C1 segment of cervical spinal cord (tissue), 14 donors: ENCODE measurements at regions not wholly inside any gene's neighbourhood (a gene's known extent, or its start where the extent isn't known, plus 50 kb on each side); places are given as distances from the start of the nearest gene placed in this dataset.

ENCODE experiments used
- DNase-seq, 14 donors: peaks; one replicate each; lab custom pipeline; 2025; lab: John Stamatoyannopoulos, UW

DNA sequence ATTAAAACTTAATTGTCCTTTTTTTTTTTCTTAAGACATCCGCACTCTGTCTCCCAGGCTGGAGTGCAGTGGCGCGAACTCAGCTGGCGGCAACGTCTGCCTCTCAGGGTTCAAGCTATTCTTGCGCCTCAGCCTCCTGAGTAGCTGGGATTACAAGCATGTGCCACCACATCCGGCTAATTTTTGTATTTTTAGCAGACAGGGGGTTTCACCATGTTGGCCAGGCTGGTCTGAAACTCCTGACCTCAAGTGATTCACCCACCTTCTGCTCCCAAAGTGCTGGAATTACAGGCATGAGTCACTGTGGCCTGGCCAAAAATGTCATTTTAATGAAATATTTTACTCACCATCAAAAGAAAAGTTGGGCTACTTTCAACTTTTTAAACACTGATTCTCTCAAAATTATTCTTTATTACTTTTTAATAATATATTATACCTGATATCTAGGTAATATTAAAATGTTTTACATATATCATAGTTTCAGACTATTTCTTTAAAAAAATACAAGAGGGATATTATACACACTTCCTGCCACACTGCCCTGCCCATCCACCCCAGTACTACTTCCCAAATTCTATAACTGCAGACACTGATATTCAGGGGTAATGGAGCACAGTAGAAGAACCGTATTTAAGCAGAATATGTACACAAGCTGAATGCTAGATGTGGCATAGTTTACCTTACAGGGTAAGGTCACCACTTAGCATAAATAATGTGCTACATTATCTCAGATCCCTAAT lies 723.9 kb upstream of the ZNF385D start:
- DNase-seq: no peak

DNA sequence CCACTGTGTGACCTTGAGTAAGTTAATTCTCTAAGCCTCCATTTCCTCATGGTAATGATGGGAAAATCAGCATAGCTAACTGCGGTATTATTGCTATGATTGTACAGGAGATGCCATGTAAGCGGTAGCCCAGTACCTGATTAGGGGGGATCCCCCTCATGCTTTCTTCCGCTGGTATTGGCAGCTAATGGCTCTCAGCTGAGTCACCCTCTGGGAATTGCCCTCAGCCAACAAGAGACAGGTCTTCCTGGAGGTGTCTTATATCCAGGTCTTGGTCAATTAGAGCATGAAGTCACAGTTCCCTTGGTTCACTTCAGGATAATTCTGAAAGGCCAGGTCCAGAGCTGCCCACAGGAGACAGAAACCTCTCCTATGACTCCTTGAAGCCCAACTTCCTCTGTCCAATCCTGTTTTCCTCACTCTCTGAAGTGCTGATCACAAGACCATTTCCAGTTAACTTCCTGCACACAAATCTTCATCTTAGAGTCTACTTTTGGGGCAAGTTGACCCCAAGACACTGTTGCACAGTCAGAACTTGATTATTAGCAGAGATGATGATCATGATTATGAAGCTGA lies 724.7 kb upstream of the ZNF385D start:
- DNase-seq: no peak

DNA sequence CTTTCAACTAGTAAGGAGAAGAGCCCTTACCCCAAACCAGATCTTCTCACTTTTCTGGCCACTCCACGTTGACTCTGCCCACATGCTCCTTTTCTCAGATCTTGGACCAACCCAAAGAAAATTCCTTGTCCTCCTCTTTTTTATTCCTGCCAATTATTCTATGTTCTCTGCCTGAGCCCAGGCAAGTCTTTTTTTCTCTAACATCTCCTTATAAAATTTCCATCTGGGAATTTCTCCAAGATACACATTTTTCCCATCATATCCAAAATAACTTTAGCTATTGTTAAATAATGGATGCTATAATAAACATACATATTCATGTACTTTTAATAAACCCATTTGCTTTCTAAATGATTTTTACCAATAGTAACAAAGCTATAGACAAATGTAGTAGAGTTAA lies 726.0 kb upstream of the ZNF385D start:
- no peak for DNase-seq

DNA sequence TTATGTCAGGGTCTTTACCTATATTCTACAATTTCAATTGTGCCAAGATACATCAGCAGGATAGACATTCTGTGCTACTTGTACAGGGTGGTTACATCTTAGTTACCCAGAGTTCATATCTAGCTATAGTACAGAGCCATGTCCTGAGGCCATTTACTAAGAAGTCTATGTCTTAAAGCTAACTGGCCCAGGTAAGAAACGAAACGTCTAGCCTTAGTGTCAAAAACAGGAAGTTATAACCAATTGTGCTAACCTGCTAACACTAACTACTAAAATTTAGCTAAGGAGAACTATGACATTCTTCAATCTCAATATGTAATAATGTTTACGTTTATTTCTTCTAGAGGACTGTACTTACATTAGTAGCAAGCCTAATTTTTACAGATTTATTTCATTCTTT lies 717.2 kb upstream of the UBE2E2 start:
- no peak for DNase-seq

DNA sequence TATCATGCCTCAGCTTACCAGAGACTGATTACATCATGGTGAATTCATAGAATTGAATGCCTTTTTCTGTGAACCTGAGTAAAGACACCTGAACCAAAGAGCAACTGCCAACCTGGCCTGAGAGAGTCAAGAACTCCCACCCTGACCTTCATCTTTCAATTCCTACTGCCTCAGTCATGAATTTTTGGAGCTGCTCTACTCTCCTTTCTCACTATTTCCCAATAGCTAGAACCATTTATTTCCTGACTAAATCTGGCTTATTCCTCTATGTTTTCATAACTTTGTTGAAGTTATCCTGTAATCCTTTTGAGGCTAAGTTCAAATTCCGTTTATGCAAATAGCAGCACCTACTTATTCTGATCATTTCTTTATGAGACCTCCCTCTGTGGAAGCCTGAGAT lies 712.4 kb upstream of the UBE2E2 start:
- DNase-seq: no peak

DNA sequence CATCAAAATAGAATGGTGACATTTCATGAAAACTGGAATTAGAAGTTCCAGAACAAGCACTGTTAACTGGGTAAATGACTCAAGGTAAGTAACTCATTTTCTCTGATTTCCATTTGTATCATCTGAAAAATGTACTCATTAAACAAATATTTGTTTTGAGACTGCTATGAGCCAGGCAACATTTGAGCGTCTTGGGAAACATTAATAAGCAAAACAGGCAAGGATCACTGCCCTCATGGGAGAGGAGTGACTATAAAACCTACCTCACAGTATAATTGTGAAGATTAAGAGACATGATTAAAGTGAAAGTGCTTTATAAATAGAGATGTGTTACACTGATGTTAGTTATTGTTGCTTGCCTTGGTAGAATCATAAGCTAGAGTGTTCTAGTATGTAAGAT lies 711.8 kb upstream of the UBE2E2 start:
- no peak for DNase-seq

DNA sequence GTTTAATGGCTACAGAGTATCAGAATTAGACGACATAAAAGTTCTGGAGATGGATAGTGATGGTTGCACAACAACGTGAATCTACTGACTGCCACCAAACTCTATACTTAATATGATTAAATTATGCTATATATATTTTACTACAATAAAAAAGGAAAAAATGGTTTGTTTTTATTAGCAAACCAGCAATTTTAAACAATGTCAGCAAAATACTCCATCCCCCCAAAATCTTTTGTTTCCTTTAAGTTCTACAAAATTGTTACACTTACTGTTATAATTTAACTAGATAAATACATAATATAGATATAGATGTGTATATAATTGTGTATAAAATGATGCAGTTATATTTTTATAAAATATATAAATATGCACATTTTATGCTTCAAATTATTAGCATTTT lies 710.8 kb upstream of the UBE2E2 start:
- no peak for DNase-seq

DNA sequence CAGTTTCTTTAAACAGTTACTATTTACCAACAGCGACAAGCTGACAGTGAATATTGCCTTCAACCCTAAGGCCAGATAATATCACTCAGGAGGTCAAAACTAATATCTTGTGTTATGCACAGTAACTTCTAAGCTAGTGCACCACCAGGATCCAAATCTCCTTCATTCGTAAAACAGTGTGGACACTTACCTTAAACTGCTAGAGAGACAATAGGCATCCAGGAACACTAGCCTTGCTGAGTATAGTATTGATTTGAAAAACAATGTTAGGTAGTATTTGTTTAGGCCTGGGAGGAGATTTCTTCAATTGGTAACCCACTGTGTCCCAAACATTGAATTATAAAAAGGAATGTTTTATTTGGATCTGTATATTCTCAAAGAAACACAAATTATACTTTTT lies 707.9 kb upstream of the UBE2E2 start:
- no peak for DNase-seq

DNA sequence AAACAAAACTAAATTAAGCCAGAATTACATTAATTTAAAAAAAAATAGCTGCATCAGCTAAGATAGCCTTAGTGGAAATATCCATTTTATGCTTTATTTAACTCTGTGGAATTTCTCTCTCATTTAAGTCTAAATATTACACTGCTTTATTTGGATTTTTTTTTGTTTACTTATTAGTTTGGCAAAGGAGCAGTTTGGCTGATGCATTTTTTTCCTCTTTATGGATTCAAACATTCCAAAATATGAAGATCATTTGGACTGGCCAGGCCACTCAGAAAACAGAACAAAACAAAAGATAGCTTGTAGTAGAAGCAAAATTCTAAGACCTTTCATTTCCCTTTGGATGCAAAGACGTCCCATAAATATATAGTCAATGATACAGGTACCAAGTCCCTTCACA lies 707.3 kb upstream of the UBE2E2 start:
- DNase-seq: no peak

DNA sequence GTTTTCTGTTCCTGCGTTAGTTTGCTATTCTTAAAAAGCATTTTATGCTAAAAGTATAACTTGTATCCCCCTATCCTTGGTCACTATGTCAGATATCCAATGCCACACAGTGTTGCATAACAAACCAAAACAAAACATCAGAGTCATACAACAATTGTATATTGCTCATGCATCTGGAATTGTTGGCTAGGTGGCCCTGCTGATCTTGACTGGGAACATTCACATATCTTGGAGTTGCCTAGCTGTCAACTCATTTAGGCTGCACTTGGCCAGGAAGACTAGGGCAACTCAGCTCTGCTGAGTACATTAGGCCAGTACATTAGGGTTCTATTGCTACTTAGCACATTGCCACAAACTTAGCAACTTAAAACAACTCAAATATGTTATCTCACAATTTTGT lies 706.5 kb upstream of the UBE2E2 start:
- no peak for DNase-seq

DNA sequence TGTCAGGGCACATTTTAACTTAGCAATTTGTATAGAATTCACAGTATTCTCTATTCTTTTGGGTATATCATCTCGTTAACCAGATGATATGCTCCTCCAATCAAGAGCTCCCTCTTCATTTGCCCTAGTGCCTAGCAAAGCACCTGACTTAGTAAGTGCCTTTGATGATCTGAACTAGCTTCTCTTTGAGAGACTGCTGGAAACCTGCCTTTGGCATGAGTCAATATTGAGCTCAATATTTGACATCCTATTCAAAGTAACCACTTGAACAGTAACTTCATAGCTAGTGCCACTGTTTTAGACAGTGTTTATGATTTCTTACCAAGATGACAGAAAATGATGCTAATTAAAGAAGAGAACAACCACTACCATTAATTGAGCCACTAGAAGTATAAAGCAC lies 696.3 kb upstream of the UBE2E2 start:
- no peak for DNase-seq

DNA sequence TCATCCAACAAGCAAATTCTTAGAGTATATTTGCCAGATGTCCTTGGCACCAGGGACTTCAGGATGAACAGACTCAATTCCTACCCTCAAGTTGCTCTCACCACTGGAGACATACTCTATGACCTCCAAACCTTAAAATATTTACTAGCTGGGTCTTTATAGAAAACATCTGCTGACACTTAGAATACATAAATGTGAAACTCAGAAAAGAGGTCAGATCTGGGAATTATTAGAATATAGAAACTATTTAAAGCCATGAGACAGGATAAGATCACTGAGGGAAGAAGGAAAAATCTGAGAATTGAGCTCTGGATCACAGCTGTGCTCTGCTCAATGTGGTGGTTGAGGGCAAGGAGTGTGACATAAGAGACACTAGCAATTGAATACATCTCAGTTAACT lies 695.4 kb upstream of the UBE2E2 start:
- no peak for DNase-seq

DNA sequence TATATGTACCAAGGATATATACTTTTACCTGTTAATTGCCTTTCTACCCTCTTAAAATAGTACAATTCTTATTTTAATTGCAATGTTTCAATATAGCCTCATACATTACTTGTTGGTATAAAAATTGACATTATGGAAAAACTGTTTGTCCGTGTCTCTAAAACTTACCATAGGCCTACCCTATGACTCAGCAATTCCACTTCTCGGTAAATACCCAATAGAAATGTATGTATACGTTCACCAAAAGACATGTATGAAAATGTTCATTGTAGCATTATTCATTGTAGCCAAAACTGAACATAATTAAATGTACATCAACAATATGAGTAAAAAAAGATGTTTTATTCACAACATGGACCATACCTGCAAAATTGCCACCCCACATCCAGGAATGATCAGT lies 679.2 kb upstream of the UBE2E2 start:
- no peak for DNase-seq

DNA sequence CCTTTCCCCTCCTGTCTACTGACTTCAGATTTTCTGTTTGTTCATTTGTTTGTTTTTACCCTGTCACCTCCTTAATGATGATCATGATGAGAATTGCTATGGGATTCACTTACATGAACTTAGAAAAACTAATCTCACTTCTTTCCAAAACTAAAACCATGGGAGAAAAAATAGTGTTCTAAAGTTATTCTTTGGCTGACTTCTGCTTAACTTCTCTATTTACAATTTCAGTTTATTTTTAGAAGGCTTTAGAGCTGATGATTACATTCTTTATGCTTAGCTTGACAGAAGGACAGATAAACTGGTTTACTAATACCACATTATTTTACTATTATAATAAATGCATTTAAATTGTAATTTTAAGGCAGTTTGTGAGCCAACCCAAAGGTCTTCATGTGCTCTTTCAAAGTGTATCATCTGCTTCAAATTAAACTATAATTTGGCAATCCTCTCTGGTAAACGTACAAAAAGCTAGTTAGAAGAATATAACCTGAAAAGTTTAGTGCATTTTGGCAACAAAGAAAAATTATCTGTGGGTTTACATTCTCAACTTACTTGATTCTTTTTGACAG lies 676.8 kb upstream of the UBE2E2 start:
- no peak for DNase-seq

DNA sequence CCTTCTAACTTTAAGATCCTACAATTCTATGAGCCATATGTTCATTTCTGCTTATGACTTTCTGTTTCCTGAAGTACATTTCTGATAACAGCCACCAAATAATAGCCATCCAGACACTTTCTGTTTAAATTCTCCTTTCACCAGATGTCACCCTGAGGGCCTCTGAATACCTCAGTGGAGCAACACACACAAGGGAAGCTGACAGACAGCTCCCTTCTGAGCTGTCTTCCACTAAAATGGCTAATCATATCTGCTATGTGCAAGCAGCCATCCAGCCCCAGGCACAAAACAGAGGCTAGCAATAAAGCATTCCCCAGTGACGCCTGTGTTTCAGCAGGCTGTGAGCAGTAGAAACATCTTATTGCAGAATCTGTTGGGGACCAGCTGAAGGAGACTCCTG lies 666.6 kb upstream of the UBE2E2 start:
- peak in 1 of 14 donors; percentile 3 for DNase-seq

DNA sequence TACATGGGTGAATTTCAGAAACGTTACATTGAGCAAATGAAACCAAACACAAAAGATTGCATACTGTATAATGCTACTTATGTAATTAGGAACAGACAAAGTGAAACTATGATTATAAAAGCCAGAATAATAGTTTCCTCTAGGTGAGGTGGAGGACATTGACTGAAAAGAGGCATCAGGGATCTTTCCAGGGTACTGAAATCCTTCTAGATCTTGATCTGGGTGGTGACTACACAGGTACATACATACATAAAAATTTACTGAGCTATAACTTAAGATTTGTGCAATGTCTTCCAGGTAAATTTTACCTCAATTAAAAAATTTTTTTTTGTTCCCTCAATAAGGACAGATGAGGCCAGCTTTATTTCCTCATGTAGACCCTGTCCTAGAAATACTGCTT lies 665.6 kb upstream of the UBE2E2 start:
- no peak for DNase-seq

DNA sequence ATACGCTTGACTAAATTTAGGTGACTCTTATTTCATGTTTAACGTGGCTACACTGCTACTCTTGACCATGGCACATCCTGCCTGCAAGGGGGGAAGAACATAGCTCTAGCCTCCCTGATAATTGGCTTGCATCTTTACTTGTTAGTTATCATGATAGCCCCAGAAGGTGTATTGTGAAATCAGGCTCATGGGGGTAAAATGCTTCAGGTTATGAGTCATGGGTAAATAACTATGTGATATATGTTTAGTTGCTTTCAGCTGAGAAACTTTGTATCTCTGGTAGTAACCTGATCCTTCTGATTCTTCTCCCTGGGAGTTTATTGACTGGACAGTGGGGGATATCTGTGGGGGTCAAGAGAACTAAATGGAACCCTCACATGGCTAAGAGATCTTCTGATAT lies 660.8 kb upstream of the UBE2E2 start:
- DNase-seq: no peak

DNA sequence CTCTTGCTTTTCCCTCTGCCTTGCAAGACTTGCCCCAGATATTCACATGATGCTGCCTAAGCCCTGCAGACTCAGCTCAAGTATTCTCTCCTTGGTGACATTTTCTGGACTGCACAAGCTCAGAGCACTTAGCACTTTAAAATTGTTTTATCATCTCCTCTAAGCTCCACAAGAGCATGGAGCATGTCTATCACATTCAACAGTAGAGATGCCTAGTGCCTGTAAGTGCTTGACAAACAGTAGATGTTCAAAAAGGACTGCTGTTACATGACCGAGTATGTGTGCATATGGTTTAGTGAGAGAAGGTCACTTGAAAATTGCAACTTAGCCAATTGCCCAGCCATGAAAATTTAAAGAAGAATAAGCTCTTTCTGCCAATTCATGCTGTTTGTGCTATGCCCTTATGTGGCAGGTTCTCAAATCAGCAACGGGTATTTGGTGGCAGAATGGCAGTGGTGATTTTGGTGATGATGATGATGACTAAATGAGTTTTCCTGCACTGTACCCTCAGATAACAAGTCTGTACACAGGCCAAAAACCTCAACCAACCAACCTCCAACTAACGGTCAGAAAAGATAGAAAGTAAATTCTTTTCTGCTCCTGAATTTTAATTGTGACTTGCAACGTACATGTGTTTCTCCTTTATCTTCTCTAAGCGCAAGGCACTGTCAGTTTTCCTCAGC lies 647.2 kb upstream of the UBE2E2 start:
- peak in 1 of 14 donors; percentile 14 for DNase-seq

DNA sequence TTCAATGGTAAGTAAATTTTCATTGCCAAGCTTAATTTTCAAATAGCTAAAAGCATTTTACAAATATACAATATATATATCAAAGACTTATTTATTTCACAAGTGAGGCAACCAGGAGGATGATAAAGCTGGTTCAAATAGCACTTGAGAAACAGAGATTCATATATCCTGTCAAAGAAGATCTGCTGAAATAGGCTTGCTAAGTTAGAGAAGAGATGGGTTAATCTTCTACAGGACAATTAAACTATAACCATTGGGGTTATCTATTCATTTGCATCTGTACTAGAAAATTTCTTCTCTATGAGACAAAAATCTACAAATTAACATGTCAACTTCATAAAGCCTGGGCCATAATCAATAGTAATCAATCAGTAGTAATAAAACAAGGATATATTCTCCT lies 637.7 kb upstream of the UBE2E2 start:
- DNase-seq: no peak

DNA sequence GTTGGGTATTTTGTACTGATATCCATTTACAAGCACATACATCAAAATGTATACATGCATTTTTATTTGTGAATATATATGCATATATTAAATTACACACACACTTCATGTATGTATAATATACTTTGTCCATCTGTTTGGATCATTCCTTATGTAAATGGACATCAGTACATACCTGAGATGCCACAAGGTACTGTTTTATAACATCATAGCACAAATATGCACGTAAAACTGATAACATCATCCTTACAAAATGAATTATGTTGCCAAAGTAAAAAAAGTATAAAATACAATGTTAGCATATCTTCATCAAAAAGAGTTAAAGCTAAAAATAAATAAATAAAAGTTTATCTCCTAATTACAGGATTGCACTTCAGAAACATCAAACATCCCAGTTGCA lies 634.8 kb upstream of the UBE2E2 start:
- DNase-seq: no peak

DNA sequence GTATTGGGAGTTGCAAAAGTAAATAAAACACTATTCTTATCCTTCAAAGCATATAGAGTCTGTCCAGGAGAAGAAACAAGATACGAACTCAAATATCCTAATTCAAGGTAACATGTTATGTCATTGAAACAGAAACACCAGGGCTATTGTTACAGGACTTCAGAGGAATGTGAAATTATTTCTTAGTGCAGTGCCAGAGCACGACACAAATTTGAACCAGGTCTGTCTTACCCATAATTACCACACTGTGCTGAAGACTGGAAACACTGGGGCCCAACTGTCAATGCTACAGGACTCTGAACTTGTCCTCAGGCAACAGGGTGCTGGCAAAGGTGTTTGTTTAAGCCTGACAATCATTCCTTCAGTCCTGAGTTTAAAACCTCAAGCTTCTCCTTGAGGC lies 633.6 kb upstream of the UBE2E2 start:
- DNase-seq: no peak

DNA sequence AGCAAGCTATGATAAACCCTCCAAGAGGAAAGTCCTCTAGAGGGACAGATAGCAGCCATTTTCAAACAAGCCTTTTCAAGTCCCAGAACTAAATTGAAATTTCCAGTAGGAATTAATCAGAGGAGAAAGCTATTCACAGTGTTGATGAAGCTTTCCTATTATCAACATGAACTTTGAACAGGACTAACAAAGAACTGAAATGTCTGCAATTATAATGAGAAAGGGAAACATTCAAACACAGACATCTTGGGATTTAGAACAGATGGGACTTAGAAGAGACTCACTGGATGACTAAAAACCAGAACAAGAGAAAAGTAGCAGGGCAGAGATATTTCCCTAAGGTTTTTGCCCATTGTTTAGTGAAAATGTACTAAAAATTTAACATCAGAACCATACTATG lies 622.1 kb upstream of the UBE2E2 start:
- DNase-seq: no peak

DNA sequence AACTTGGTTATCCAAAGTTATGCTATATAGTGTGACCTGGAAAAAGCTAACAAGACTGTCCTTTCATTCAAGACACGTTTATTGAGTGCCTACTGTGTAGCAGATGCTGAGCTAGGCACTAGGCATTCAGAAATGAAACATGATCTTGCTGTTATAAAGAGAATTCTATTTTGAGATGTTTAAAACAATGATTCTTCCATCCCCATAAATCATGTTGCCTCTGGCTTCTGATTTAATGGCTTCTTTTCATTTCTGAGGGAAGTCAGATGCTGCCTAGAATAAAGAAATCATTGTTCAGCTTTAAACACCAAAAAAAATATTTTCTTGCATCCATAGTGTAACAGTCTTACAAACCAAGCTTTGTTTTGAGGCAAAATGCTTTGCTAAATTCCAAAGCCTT lies 620.9 kb upstream of the UBE2E2 start:
- DNase-seq: no peak
